ENCODE measurements at regions not wholly inside any gene's neighbourhood (a gene's known extent, or its start where the extent isn't known, plus 50 kb on each side); places are given as distances from the start of the nearest gene placed in this dataset.
"Not testable (repeated sequence)": the region's sequence is repeated elsewhere in the genome, so short reads cannot be mapped to it uniquely, and the experiment has no call there.

DNA sequence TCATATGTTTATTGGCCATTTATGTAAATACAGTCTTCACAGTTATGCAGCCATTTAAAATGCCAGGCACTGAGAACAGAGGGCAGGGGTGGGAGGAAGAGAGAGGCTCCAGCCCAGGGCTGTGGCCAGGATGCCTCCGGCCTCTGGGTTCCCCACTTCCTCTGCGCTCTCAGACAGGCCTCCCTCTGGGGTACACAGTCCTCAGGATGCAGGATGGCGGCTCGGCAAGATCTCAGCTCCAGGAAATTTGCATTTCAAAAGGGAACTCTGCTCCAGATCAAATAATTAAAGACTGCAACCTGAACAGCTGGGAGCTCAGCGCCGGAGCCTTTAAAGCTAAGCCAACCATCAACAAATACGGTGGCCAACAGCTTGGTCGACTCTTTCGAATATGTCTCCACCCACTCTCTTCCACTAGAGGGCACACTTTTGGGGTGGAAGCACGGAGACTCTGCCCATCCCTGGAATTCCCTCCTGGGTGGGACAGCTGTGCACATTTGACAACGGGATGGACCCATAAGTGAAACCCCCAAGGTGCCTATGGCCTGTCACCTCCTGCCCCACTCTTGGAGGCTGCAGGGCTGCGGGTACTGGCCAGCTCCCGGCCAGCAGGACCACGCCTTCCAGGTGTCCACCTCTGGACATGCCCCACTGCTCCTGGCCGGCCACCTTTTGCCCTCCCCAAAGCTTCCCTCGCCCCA is 1044.7 kb downstream of the BRD1 start:
- DNase-seq: no peak

GRCh38 chr22:48782326-48782725 is 1045.3 kb downstream of the BRD1 start:
- DNase-seq: no peak

DNA sequence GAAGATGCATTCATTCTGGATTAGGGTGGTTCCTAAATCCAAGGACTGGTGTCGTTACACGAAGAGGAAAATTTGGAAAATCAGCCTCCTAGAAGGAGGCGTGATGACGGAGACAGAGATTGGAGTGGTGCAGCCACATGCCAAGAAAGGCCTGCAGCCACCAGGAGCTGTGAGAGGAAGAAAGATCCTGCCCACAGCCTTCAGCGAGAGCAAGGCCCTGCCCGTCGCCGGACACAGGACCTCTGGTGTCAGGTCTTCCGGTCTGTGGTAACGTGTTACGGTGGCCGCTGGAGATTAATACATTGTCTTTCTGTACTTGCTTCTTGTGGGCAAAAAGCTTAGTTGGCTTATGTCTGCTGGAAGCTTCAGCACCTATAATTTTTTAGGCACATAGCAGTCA is 1045.8 kb downstream of the BRD1 start:
- no peak for DNase-seq

DNA sequence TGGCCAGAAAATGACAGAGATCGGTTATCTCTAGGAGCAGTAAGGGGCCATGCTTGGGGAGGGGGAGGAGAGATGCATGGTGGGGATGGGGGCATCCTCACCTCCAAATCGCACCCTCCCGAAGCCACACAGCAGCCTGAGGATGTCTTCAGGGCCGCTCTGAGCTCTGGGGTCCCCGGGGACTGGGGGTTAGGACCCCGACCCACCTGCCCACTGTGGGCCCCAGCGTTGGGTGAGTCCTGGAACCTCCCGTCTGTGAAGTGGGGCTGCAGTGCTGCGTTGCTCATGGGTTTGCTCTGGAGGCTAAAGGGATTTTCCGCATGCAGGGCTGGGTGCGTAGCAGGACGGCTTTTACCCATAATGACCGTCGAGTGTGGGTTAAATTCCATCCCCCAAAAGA is 1046.3 kb downstream of the BRD1 start:
- no peak for DNase-seq

DNA sequence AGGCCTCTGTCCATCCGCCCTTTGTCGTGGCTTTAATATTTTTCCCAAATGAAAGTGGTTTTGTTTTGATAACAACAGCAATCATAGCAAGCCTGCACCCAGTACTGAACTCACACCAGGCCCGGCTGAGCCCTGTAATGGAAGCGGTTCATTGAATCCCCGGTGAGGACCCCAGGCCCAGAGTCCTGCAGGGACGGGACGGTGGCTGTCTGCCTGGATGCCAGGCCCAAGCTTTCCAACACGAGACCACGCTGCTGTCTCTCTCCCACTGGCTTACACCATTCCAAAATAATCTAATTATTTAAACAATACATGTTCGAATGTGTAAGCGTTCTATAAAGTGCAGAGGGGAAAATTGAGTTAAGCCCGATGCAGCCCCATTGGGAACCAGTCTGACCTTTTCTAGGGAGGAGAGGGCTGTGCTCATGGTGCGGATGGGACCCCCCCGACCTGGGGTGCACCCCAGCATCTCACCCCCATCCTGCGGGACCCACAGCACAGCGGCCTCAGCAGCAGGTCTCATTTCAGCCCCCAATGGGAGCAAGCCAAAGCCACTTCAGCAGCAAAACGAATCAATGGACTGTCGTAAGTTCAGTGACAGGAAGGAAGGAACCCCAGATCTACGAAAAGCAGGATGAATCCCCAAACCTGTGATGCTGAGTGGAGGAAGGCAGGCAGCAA is 1046.9 kb downstream of the BRD1 start:
- no peak for DNase-seq

- no peak for DNase-seq
Observed at GRCh38 chr22:48779661-48780596, 1047.7 kb downstream of the BRD1 start.

- DNase-seq: no peak
Observed at GRCh38 chr22:48779211-48779643, 1048.4 kb downstream of the BRD1 start.

DNA sequence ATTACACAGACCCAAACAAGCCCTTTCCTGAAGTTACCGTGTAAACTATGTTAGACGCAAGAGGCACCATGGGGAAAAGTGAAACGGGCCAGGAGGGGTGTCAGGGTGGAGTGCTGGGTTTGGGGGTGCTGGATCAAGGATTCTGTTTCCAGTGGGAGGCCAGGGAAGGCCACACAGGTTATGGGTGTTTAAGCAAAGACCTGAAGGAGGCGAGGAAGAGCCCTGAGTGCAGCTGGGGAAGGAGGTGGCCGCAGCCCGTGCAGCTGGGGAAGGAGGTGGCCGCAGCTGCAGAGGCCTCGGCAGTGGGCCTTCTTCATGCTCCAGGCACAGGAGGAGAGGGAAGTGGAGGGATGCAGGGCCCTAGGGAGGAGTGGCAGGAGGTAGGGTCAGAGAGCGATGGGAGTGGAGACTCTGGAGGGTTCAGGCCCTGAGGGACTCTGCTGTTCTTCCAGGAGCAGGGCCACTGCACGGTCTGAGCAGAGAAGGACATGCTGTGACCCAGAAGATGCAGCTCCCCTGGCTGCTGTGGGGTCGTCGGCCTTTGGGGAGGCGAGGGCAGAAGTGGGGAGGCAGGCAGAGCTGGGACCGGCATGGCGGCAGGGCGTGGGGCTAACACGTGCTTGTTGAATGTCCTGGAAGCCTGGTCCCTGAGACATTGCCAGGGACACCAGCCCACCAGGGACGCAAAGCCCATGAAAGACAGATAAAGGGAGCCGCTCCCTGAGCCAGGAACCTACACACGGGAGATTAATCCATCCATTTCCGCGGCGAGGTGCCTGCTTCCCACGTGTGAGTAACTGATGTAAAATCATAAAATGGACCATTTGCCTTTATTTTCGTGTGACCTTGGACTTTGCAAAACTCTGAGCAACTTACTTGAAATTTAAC is 1049.1 kb downstream of the BRD1 start:
- DNase-seq: no peak

- no peak for DNase-seq
Observed at GRCh38 chr22:48772286-48772907, 1055.3 kb downstream of the BRD1 start.

DNA sequence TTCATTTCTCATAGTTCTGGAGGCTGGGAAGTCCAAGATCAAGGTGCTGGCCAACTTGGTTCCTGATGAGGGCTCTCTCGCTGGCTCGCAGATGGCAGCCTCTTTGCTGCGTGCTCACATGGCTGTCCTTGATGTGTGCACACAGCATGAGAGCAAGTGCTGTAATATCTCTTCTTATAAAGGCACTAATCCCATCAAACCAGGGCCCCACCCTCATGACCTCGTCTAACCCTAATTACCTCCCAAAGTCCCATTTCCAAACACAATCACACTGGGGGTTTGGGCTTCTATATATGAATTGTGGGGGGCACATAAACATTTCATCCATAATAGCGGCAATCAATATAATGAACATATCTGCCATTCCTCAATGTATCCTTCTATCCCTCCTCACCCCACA is 1062.1 kb downstream of the BRD1 start:
- no peak for DNase-seq

GRCh38 chr22:48761546-48761945 is 1066.1 kb downstream of the BRD1 start:
- DNase-seq: no peak

DNA sequence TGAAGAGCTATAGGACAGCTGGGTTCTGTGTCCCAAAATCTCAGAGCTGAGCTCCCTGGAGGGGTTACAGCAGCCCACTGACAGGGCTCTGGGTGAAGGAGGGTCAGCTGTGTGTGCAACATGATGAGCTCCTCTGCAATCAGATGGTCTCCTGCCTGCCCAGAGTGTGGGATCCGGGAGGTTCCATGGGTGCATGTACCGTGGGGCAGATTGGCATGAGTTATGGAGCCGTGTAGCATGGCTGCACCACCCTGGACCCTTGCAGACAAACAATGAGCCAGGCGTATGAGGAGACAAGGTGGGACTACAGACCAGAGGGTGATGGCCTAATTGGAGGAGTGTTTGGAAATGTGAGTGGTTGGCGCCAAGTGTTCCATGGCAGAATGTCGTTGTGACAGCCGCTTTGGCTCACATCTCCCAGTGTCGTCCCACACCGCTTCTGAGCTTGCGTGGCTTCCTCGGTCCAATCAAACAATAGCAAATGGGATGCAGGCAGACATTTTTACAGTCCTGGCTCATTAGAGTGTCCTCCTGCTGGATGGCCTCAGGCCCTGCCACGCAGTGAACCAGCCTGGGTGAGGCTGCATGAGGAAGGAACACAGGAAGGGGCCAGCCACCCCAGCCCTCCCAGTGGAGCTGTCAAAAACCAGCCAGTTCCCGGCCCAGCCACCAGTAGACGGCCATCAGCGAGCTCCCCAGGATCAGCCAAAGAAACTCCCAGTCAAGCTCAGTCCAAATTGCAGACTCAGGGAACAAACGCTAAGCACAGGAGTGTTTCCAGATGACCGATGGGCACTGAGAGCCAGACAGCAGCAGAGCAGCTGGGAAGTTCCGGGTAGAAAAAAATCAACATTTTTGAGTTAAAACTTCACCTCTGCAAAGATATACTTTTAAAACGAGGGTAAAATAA is 1066.9 kb downstream of the BRD1 start:
- DNase-seq: no peak

GRCh38 chr22:48758881-48759875 is 1068.5 kb downstream of the BRD1 start:
- no peak for DNase-seq

DNA sequence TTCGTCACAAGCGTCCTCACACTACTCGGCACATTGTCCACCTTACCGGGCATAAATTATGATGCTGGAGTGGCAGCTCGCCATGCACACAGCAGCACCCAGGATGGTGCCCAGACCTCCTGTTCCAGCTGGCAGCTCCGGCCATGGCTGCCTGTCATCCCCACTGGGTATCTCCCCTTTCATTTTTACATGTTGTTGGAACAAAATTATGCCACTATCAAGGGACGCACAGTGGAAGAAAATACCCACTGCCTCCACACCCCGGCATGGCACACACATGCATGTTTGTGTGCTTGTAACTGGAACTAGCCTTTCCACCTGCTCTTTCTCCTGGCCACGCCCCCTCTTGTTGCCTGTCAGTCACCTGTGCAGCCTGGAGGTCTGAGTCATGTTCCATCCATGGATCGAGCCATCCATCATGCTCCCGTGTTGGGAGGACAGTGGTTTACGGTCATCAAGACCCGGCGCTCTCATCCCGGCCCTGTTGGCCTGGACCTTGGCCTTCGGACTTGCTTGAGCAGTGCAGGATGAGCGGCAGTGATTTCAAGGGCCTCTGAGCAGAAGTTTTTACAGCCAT is 1069.6 kb downstream of the BRD1 start:
- DNase-seq: no peak

GRCh38 chr22:48757581-48757980 is 1070.1 kb downstream of the BRD1 start:
- DNase-seq: no peak

- not testable (repeated sequence) for DNase-seq
Observed at GRCh38 chr22:48757135-48757534, 1070.5 kb downstream of the BRD1 start.

GRCh38 chr22:48756146-48757111 is 1071.2 kb downstream of the BRD1 start:
- no peak for DNase-seq

Data from activated effector memory CD4-positive, alpha-beta T cell treated with Interleukin-2 at 50 U/mL for 16 hours (primary cell).